Fibroblast of pulmonary artery (primary cell): ENCODE measurements at regions not wholly inside any gene's neighbourhood (a gene's known extent, or its start where the extent isn't known, plus 50 kb on each side); places are given as distances from the start of the nearest gene placed in this dataset.

ENCODE experiments used
- DNase-seq: peaks from one replicate; pipeline ENCODE4 v3.0.0-alpha.2; 2010; ENCODE audit warnings: low read depth
- H3K4me3 ChIP-seq: replicated peaks from 2 replicates; pipeline ENCODE4 v1.5.1; 2011; ENCODE audit warnings: low read depth, mild to moderate bottlenecking, control low read depth, low read length, moderate library complexity
- CTCF ChIP-seq: IDR thresholded peaks from 2 replicates; pipeline ENCODE4 v1.5.1; 2011; ENCODE audit warnings: mild to moderate bottlenecking, control low read depth, low read length, inconsistent platforms; ENCODE audit errors: missing control alignments

DNA sequence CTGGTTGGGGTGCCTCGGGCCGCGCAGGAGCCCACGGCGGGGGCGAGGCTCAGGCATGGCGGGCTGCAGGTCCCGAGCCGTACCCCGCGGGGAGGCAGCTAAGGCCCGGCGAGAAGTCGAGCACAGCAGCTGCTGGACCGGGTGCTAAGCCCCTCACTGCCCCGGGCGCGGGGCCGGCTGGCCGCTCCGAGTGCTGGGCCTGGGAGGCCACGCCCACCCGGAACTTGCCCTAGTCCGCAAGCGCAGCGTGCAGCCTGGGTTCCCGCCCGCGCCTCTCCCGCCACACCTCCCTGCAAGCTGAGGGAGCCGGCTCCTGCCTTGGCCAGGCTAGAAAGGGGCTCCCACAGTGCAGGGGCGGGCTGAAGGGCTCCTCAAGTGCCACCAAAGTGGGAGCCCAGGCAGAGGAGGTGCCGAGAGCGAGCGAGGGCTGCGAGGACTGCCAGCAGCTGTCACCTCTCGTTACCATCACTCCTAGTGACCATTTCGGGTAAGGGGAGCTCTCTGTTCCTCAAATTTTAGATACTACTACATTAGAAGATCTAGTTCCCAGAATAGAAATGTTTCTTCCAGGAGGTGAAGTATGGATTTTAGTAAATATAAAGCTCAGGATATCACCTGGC lies 417.0 kb upstream of the AGTR1 start:
- DNase-seq: no peak
- no peak for TF ChIP-seq CTCF
- no peak overlapping the region for H3K4me3 ChIP-seq

GRCh38 chr3:148289159-148289558 lies 408.5 kb upstream of the AGTR1 start:
- no peak for TF ChIP-seq CTCF
- no peak for DNase-seq
- H3K4me3 ChIP-seq: no peak overlapping the region

GRCh38 chr3:148297013-148297412 lies 400.7 kb upstream of the AGTR1 start:
- H3K4me3 ChIP-seq: no peak overlapping the region
- no peak for DNase-seq
- TF ChIP-seq CTCF: no peak

DNA sequence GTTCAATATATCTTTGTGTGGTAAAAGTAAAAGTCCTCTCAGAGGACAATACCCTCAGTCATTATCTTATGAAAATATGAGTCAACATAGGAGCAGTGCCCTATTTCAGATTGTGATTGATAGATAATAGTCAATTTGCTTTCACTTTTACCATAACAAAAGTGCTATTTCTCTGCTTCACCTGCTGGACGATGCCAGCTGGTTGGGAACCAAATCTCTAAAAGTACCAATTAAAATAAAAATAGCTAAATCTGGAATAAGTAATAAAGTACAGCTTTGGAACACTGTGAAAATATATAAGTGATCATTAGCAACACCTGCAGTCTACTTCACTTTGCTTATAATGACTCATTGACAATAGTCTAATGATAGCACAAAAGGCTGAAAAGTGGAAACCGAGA lies 390.3 kb upstream of the AGTR1 start:
- TF ChIP-seq CTCF: no peak
- no peak overlapping the region for H3K4me3 ChIP-seq
- no peak for DNase-seq

DNA sequence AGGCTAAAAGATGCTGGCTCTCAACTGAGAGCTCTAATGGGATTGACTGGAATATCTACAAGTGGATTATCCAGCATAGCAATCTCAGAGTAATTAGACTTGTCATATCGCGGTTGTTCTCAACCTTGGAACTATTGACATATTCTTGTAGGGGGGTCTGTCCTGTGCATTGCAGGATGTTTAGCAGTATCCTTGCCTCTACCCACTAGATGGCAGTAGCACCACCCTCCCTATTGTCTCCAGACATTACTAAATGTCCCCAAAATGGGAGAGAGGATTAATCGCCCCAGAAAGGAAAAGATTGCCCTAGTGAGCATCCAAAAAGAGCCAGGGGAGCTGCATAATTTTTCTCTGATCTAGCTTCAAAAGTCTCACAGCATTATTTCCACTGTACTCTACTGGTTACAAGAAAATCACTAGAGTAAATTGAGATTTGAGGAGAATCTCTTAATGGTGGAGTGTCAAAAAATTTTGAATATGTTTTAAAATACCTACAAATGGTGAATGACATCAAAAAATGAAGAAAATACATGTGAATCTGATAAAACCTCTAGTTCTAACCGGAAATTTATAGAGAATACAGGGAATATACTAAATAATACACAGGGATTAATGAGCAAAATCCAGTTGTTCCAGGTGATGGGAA lies 388.2 kb upstream of the AGTR1 start:
- TF ChIP-seq CTCF: peak; percentile 91
- H3K4me3 ChIP-seq: no peak overlapping the region
- peak; percentile 64 for DNase-seq

DNA sequence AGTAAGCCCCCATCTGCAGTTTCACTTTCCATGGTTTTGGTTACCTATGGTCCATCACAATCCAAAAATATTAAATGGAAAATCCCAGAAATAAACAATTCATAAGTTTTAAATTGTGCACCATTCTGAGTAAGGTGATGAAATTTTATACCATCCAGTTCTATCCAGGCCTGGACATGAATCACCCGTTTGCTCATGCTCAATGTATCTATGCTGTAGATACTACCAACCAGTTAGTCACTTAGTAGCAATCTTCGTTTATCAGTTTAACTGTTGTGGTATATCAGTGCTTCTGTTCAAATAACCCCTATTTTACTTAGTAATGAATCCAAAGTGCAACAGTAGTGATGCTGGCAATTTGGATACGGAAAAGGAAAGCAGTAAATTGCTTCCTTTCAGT lies 381.9 kb upstream of the AGTR1 start:
- no peak overlapping the region for H3K4me3 ChIP-seq
- no peak for DNase-seq
- TF ChIP-seq CTCF: no peak

DNA sequence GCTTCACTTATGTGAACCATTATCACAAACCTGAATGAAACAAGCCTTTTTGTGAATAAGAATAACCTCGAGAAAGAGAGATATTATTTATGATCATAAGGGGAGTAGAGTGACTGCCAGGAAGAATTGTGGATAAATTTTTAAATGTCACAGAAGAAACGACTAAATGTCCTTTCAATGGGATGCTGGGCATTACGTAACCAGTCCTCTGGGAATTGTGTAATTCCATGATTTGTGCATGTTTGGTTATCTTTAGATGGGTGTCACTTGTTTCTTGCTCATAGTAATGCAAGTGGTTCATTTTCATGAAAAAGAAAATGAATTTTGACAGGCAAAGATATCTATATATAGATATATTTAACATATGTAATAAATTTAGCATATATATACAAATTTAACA lies 379.5 kb upstream of the AGTR1 start:
- no peak for TF ChIP-seq CTCF
- peak; percentile 11 for DNase-seq
- H3K4me3 ChIP-seq: no peak overlapping the region
